HL-60 (cell line): ENCODE measurements at regions not wholly inside any gene's neighbourhood (a gene's known extent, or its start where the extent isn't known, plus 50 kb on each side); places are given as distances from the start of the nearest gene placed in this dataset.

ENCODE experiments used
- CTCF ChIP-seq: IDR thresholded peaks from one replicate; pipeline ENCODE4 v1.5.1; 2011; ENCODE audit warnings: low read length, control low read depth, inconsistent platforms; ENCODE audit not compliant: insufficient read depth
- POLR2AphosphoS5 ChIP-seq: IDR thresholded peaks from 2 replicates; pipeline ENCODE4 v1.6.1; 2012; ENCODE audit warnings: low read depth
- SPI1 ChIP-seq: IDR thresholded peaks from 2 replicates; pipeline ENCODE4 v1.6.1; 2012; ENCODE audit warnings: low read depth, mild to moderate bottlenecking, borderline replicate concordance
- TF ChIP-seq, protein P1 (sequence below): IDR thresholded peaks from 2 replicates; pipeline ENCODE4 v1.6.1; 2012; ENCODE audit warnings: low read depth; ENCODE audit not compliant: insufficient replicate concordance

DNA sequence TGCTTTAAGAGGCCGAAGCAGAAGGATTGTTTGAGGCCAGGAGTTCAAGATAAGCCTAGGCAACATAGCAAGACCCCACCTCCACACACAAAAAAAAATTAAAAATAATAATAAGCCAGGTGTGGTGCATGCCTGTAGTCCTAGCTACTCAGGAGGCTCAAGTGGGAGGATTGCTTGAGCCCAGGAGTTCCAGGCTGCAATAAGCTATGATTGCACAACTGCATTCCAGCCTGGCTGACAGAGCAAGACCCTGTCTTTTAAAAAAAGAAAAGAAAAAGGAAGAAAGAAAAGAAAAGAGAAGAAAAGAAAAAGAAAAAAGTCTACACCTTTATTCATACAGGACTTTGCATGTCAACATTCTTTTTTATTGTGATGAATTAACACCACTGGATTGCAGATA, 2125.8 kb downstream of the MAT2B start:
- TF ChIP-seq POLR2AphosphoS5 = no peak
- TF ChIP-seq CTCF = no peak
- TF ChIP-seq, protein P1, sequence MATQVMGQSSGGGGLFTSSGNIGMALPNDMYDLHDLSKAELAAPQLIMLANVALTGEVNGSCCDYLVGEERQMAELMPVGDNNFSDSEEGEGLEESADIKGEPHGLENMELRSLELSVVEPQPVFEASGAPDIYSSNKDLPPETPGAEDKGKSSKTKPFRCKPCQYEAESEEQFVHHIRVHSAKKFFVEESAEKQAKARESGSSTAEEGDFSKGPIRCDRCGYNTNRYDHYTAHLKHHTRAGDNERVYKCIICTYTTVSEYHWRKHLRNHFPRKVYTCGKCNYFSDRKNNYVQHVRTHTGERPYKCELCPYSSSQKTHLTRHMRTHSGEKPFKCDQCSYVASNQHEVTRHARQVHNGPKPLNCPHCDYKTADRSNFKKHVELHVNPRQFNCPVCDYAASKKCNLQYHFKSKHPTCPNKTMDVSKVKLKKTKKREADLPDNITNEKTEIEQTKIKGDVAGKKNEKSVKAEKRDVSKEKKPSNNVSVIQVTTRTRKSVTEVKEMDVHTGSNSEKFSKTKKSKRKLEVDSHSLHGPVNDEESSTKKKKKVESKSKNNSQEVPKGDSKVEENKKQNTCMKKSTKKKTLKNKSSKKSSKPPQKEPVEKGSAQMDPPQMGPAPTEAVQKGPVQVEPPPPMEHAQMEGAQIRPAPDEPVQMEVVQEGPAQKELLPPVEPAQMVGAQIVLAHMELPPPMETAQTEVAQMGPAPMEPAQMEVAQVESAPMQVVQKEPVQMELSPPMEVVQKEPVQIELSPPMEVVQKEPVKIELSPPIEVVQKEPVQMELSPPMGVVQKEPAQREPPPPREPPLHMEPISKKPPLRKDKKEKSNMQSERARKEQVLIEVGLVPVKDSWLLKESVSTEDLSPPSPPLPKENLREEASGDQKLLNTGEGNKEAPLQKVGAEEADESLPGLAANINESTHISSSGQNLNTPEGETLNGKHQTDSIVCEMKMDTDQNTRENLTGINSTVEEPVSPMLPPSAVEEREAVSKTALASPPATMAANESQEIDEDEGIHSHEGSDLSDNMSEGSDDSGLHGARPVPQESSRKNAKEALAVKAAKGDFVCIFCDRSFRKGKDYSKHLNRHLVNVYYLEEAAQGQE = no peak
- no peak for TF ChIP-seq SPI1
